ENCODE measurements at regions not wholly inside any gene's neighbourhood (a gene's known extent, or its start where the extent isn't known, plus 50 kb on each side); places are given as distances from the start of the nearest gene placed in this dataset.

DNA sequence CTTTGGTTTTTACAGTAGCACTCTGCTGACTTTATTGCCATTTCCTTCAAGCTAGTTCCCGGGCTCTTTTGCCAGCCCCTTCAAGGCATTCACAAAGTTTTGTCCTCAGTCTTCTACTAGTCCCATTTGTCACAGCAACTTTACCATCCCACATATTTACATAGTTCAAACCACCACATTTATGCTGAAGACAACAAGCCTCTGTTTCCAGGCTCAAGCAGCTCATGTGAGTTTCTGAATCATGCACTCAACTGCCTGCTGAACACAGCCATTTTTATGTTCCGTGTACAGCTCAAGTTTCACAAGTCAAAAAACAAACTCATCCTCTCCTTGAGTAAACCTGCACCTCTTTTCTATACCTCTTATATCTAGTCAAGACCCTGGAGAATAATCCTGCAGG is 977.0 kb upstream of the SLC10A2 start:
- no peak overlapping the region for H3K27ac Mint-ChIP-seq
- no peaks in the 10 kb centered on the region for H3K36me3 Mint-ChIP-seq (ENCODE audit: low read depth)
- H3K9me3 Mint-ChIP-seq, result peaks cover 12% of the 10 kb centered on the region
- no peaks in the 10 kb centered on the region for H3K4me1 Mint-ChIP-seq
- no peaks in the 10 kb centered on the region for H3K27me3 Mint-ChIP-seq
- H3K4me3 Mint-ChIP-seq, result no peak overlapping the region
- DNase-seq (no peak), ATAC-seq (no peak)

DNA sequence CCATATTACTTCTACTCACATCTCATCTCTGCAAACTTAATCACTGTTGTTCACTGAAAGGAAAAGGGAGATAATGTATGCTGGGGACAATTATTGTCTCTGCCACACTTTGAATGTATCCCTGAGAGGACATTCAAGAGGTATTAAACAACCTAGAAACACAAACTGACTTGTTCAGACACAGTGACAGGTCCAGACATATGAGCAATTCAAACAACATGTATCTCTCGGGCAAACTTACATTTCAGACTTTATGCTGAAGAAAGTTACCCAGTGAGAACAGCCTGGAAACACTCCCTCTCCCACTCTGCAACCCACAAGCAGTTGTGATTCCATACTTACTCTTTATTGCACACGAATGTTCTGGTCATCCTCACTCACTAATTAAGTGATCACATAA is 968.7 kb upstream of the SLC10A2 start:
- no peaks in the 10 kb centered on the region for H3K36me3 Mint-ChIP-seq (ENCODE audit: low read depth)
- H3K9me3 Mint-ChIP-seq, result no peaks in the 10 kb centered on the region
- H3K27me3 Mint-ChIP-seq, result no peaks in the 10 kb centered on the region
- no peak overlapping the region for H3K27ac Mint-ChIP-seq
- no peak for DNase-seq
- ATAC-seq, result no peak
- H3K4me3 Mint-ChIP-seq, result no peak overlapping the region
- no peaks in the 10 kb centered on the region for H3K4me1 Mint-ChIP-seq

DNA sequence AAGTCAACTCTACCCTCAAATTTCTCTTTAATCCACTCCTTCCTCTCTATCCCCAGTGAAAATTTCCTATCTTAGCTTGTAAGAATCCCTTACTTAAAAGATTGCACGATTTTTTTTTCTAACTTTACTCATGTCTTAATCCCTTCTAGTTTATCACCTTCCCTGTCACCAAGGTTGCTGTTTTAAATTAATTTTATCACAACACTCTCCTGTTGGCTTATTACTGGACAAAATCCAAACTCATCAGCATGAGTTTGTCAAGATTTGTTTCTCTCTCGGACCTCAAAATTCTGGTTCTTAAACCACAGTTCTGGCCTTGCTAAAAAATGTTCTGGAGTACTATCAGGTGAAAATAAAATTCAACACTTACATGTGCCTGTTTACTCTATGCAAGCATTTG is 959.1 kb upstream of the SLC10A2 start:
- DNase-seq, result no peak
- Mint-ChIP-seq H3K36me3 (ENCODE audit: low read depth) (no peaks in the 10 kb centered on the region), H3K4me1 (no peaks in the 10 kb centered on the region), H3K27me3 (no peaks in the 10 kb centered on the region), H3K27ac (no peak overlapping the region), H3K4me3 (no peak overlapping the region), H3K9me3 (peaks cover 4% of the 10 kb centered on the region)
- ATAC-seq, result no peak

DNA sequence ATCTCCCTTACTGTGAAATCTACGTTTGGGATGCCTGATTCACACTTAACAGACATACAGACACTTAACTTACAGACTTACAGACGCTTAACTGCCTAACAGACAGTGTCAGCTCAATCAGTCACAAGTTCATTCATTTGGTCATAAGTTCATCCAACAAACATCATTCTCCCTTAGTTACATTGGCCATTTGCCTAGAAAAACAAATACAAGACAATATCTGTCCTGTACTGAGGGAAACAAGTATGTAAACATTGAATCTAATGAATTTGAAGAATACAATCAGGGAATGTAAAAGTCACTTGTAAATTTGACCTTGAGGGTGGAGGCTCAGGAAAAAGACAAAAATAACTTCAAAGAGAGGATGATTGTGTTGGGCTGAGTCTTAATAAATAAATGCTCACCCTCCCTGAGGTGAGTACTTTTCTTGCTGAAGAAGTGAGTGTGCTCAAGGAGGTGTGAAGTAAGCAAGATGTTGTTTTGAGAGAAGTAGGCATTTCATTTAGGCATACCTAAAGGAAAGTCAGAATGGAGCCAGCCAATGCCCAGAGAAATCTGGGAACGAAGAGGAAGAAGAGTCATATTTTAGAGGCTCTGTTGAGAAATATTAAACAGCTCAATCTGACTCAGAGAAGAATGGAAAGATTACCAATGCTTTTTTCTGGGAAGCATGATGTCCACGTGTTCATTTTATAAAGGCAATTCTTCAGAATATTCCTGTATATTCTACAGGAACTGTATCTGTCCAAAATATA is 958.4 kb upstream of the SLC10A2 start:
- no peak overlapping the region for H3K4me3 Mint-ChIP-seq

DNA sequence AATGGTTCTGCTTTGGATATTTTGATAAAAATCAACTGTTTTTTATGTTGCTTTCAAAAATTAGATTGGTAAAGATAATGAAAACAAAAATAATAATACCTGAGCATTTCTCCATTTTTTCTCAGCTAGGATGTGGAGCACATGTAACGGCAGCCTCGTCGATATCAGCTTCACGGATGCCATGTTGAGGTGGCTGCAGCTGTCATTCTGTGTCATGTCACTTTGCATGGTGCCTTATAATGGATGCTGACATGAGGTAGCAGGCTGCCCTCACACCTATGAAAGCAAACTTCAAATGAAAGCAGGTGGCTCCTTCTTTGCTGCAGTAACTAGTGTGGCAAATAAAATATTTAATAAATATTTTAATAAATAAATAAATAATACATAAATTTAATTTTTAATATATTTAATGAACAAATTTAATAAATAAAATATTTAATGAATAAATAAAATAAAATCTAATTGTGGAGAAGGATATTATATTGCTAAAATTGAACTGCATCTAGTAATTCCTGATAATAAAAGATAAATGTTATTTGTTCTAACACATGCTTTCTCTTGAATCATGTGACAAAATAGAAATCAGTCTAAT is 955.7 kb upstream of the SLC10A2 start:
- Mint-ChIP-seq H3K9me3 (peaks cover 3% of the 10 kb centered on the region), H3K27ac (no peak overlapping the region), H3K4me1 (no peaks in the 10 kb centered on the region), H3K36me3 (ENCODE audit: low read depth) (no peaks in the 10 kb centered on the region), H3K27me3 (no peaks in the 10 kb centered on the region), H3K4me3 (no peak overlapping the region)
- no peak for DNase-seq
- no peak for ATAC-seq

More for the DNA sequence above, 958.4 kb upstream of the SLC10A2 start:
- ATAC-seq (no peak), DNase-seq (no peak)
- H3K27ac Mint-ChIP-seq, result no peak overlapping the region
- no peaks in the 10 kb centered on the region for H3K27me3 Mint-ChIP-seq
- no peaks in the 10 kb centered on the region for H3K4me1 Mint-ChIP-seq
- no peaks in the 10 kb centered on the region for H3K36me3 Mint-ChIP-seq (ENCODE audit: low read depth)
- peaks cover 4% of the 10 kb centered on the region for H3K9me3 Mint-ChIP-seq

DNA sequence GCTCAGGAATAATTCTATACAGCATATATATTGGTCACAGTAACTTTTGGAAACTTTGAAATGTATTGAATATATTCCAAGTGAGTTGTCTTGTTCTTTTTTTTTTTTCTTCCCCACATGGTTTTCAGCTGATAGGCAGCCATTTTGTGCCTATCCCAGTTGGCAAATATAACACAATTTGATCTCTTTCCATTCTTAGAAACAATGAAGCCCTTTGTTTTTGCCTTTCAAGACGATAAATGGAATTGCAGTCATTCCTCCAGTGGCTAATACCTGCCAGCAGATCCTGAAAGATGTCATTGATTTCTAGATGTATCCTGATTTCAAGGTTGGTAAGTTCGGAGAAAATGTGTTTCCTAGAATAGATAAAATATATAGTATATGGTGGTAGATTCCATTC is 951.1 kb upstream of the SLC10A2 start:
- H3K4me1 Mint-ChIP-seq, result no peaks in the 10 kb centered on the region
- no peak for ATAC-seq
- no peak for DNase-seq
- no peaks in the 10 kb centered on the region for H3K36me3 Mint-ChIP-seq (ENCODE audit: low read depth)
- H3K4me3 Mint-ChIP-seq, result no peak overlapping the region
- peaks cover 3% of the 10 kb centered on the region for H3K9me3 Mint-ChIP-seq
- no peak overlapping the region for H3K27ac Mint-ChIP-seq
- H3K27me3 Mint-ChIP-seq, result no peaks in the 10 kb centered on the region

DNA sequence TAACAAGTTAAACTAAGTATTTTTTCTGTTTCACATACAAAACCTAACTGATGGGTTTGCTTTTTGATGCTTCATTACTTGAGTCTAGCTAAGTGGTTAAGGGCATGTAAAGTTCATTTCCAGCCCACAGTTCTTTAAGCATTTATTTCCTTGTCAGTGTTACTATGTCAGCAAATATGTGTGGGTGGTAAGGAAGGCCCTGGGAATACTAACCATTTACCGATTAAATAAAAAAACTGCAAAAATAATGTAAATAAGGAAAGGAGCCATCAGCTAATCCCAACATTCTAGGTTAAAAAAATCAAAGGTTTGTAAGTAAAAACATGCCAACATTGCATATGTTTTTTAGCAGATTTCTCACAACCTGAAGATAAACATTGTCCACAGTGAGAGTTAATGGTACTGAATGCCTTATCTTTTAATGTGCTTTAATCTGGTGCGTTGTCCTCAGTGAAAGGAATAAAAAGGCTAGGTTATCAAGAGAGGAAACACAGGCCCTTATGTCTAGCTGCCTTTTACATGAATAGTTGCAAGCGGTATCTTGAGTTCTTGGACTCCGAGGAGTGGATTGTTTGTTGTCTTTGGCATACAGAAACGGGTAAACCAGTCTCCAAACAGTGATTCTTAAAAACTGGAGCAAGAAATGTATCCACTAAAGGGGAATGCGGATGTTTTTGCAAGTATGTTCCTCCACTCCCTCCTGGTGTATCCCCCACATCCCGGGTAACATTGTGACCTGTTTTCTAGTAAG is 949.6 kb upstream of the SLC10A2 start:
- DNase-seq (no peak), ATAC-seq (no peak)
- Mint-ChIP-seq H3K9me3 (peaks cover 3% of the 10 kb centered on the region), H3K4me1 (no peaks in the 10 kb centered on the region), H3K36me3 (ENCODE audit: low read depth) (no peaks in the 10 kb centered on the region), H3K27me3 (no peaks in the 10 kb centered on the region), H3K27ac (no peak overlapping the region), H3K4me3 (no peak overlapping the region)

DNA sequence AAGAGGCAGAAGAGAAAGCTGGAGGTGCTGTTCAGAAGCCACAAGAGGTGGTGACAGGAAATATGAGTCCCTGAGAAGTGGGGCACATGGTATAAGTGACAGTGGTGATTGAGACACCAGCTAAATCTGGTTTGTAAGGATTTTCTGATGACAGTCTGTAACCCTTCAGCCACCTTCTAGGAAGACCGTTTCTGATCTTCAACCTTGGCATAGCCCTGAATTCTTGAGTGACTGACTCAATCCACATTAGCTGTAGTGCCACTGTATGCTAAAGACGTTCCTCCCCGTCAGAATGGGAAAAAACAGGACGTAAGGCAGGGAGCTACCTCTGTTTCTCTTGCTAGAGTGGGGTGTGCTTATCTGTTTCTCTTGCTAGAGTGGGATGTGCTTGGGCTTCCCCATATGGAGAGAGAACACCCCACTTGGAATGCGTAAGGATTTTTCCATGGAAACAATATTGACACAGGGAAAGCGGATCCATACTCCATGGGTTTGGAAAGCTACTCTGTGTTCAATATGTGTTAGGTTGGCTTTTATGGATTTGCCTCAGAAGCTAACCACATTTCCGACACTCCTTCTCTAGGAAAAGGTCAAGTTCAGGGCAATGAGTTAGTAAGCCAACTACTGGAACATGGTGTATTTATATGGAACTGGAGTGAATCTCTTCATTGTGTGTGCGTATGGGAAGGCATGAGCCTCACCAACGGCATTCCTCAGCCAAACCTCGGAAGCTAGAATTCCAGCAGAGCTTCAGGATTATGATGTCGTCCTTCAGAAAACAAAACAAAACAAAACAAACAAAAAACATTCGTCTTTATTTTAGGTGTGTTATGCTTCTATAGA is 948.8 kb upstream of the SLC10A2 start:
- Mint-ChIP-seq H3K27ac (no peak overlapping the region), H3K4me3 (no peak overlapping the region), H3K4me1 (no peaks in the 10 kb centered on the region), H3K36me3 (ENCODE audit: low read depth) (no peaks in the 10 kb centered on the region), H3K27me3 (no peaks in the 10 kb centered on the region), H3K9me3 (peaks cover 3% of the 10 kb centered on the region)
- DNase-seq (no peak), ATAC-seq (no peak)

DNA sequence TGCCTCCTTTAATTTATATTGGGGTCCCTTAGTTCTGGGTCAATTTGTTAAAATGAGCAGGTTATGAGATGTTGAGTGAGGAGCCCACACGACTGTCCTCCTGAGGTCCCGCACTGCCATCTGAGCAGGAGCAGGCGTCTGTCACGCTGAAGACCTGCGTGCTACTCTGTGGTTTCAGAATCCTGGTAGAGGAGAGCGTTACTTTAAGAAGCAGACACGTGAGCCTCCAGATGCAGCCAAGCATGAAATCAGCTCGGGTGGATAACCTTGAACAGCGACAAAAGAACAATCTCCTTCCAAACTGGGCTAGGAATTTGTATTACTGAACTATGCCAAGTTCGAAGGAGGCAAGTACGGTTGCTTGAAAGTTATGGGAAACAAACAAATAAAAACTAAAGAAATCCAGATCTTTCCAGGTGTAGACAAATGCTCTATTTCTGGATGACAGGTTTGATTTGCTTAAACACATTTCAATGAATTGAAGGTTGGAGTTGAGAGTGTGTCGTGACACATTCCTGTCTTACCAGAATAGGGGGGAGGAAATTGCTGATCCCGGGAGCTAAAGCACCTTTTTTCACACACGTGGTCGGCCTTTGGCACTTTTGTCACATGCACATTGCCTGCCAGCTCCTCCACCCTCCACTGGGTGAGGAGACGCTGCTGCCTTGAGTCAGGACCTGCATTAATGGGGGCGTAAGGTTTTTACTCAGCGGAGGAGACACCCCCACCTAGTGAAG is 945.5 kb upstream of the SLC10A2 start:
- no peaks in the 10 kb centered on the region for H3K36me3 Mint-ChIP-seq (ENCODE audit: low read depth)
- H3K27ac Mint-ChIP-seq, result no peak overlapping the region
- H3K9me3 Mint-ChIP-seq, result no peaks in the 10 kb centered on the region
- no peaks in the 10 kb centered on the region for H3K4me1 Mint-ChIP-seq
- no peaks in the 10 kb centered on the region for H3K27me3 Mint-ChIP-seq
- H3K4me3 Mint-ChIP-seq, result no peak overlapping the region
- DNase-seq (no peak), ATAC-seq (no peak)

DNA sequence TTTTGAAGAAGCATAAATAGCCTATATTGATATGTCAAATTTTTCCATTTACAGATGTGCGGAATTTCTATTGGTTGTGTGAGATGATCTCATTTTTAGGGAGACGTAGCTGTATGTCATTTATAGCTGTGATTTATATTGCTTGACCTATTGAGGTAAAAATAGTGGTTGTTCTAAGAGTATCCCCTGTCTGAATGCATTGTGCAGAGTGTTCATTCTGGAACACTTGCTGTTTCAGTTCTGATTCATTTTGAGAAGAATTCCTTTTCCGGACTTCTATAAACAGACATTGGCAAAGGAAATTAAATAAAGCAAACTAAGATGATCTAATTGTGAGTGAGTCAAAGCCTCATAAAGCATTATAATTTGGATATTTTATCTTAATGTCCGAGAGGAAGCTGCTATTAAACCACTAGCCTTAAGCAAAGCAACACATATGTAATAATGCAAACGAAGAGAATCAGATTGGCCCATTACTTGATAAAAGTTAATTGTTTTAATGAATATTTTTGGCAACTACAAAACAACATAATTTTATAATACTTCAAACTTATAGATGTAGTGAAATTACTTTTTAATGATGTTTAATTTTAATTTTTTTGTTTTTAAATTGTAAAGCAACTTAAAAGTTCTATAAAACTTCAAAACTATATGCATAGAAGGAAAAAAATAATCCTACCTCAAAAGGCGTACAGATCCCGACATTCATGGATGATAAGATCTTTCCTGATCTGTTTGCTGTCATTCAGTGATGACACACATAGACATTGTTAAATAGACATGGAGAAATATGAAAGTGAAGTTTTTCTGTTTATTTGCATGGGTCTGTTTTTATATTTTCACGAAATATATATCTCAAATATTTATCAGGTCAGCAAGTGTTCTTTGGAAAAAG is 942.6 kb upstream of the SLC10A2 start:
- H3K36me3 Mint-ChIP-seq (ENCODE audit: low read depth), result no peaks in the 10 kb centered on the region
- no peaks in the 10 kb centered on the region for H3K9me3 Mint-ChIP-seq
- H3K27me3 Mint-ChIP-seq, result no peaks in the 10 kb centered on the region
- ATAC-seq (no peak), DNase-seq (no peak)
- H3K4me3 Mint-ChIP-seq, result no peak overlapping the region
- no peaks in the 10 kb centered on the region for H3K4me1 Mint-ChIP-seq
- H3K27ac Mint-ChIP-seq, result no peak overlapping the region

DNA sequence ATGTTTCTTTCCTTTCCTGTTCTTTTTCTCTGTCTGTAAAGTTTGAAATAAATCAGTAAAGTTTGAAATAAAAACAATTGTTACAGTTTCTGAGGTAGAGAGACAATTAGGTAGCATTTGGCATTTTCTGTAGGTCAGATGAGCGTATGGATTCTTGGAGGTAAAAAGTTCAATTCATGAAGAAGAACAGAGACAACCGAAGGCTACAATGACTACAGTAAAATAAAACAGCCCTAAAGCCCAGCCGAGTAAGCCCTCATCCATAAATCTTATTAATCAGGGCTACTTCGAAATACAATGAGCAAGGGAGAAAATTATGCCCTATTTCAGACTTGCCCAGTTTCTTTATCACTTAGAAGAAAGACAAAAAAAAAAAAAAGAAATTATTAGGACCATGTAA is 941.9 kb upstream of the SLC10A2 start:
- Mint-ChIP-seq H3K27me3 (no peaks in the 10 kb centered on the region), H3K4me1 (no peaks in the 10 kb centered on the region), H3K4me3 (no peak overlapping the region), H3K27ac (no peak overlapping the region), H3K36me3 (ENCODE audit: low read depth) (no peaks in the 10 kb centered on the region), H3K9me3 (no peaks in the 10 kb centered on the region)
- ATAC-seq (no peak), DNase-seq (no peak)

DNA sequence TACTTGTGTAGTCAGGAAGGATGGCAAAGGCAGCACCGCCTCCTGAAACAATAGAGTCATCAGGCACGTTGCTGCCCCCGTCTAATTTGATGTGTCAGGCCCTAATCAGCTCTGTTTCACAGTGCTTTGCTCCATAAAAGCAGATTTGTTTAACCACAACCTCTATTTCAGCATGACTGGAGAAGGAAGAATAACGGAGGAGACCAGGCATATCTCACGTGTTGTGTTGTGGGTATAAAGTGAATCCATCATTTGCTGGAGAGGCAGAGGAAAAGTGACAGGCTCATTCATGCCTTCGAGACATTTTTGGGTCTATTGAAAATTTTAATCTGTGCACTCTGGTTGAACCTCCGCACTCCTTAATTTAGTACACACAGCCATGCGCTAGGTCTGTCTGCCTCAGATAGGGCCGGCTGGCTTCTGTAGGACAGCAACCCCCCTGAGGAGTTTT is 940.4 kb upstream of the SLC10A2 start:
- no peak for DNase-seq
- no peaks in the 10 kb centered on the region for H3K4me1 Mint-ChIP-seq
- no peaks in the 10 kb centered on the region for H3K36me3 Mint-ChIP-seq (ENCODE audit: low read depth)
- H3K9me3 Mint-ChIP-seq, result no peaks in the 10 kb centered on the region
- ATAC-seq, result no peak
- no peaks in the 10 kb centered on the region for H3K27me3 Mint-ChIP-seq
- no peak overlapping the region for H3K4me3 Mint-ChIP-seq
- no peak overlapping the region for H3K27ac Mint-ChIP-seq

DNA sequence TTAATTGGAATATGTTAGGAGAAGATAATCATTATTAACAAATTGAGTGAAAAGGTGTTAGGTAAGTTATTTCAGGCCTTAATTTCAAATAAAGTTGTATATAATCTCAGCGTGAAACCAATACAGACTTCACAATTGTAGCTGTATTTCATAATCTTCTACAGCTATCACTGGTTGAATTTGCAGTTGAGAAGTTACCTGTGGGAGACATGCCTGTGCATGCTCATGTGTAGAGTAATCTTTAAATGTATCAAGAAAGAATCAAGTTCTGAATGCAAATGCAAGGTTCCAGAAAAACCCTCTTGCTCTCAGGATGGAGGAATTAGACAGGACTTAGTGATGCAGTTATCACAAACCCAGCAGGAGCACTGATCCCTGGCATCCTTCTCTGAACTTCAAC is 938.4 kb upstream of the SLC10A2 start:
- Mint-ChIP-seq H3K4me1 (no peaks in the 10 kb centered on the region), H3K9me3 (no peaks in the 10 kb centered on the region), H3K27ac (no peak overlapping the region), H3K4me3 (no peak overlapping the region), H3K27me3 (no peaks in the 10 kb centered on the region), H3K36me3 (ENCODE audit: low read depth) (no peaks in the 10 kb centered on the region)
- ATAC-seq (no peak), DNase-seq (no peak)
